ENCODE measurements at regions not wholly inside any gene's neighbourhood (a gene's known extent, or its start where the extent isn't known, plus 50 kb on each side); places are given as distances from the start of the nearest gene placed in this dataset.

GRCh38 chr2:234823877-234824376 is 127.9 kb upstream of the SH3BP4 start:
- no peaks in the 10 kb centered on the region for H3K9me3 ChIP-seq (replicated peaks; ENCODE audit: control insufficient read depth, insufficient read depth, low read length)
- no peaks in the 10 kb centered on the region for H3K4me1 ChIP-seq (ENCODE audit: control insufficient read depth, insufficient read depth, low read length)
- no peak overlapping the region for H2AFZ ChIP-seq (ENCODE audit: control insufficient read depth, low read depth, low read length)
- RAD21 ChIA-PET (ENCODE audit: unreplicated experiment) = no interaction called here
- H3K4me2 ChIP-seq (ENCODE audit: control insufficient read depth, insufficient read depth) = no peak overlapping the region
- POLR2A ChIA-PET = no interaction called here
- H3K36me3 ChIP-seq (ENCODE audit: control insufficient read depth in 2 of 2, insufficient read depth in 2 of 2, low read length in 1 of 2) = no peaks in the 10 kb centered on the region
- no peak overlapping the region for H3K9ac ChIP-seq (ENCODE audit: control insufficient read depth, insufficient read depth, low read length)
- no peak for TF ChIP-seq IRF3 (IDR thresholded peaks at IDR 0.05)
- no peak for TF ChIP-seq MLLT1 (IDR thresholded peaks at IDR 0.05)
- TF ChIP-seq MXI1 (IDR thresholded peaks at IDR 0.05; ENCODE audit: low read depth, low read length) = no peak
- no peak for TF ChIP-seq FOXK2 (IDR thresholded peaks at IDR 0.05)
- TF ChIP-seq POLR2A (IDR thresholded peaks at IDR 0.05; ENCODE audit: low read depth, low read length) = no peak
- TF ChIP-seq HDGF (IDR thresholded peaks at IDR 0.05) = no peak
- no peak for TF ChIP-seq EZH2 (IDR thresholded peaks at IDR 0.05; ENCODE audit: borderline replicate concordance, control insufficient read depth, low read depth, low read length)
- TF ChIP-seq SP1 (IDR thresholded peaks at IDR 0.05; ENCODE audit: low read depth, low read length) = no peak
- no peak for TF ChIP-seq POLR2AphosphoS2 (IDR thresholded peaks at IDR 0.05; ENCODE audit: low read depth, low read length)
- TF ChIP-seq ZBED1 (IDR thresholded peaks at IDR 0.05; ENCODE audit: borderline replicate concordance) = no peak
- no peak for TF ChIP-seq TAF1 (IDR thresholded peaks at IDR 0.05; ENCODE audit: borderline replicate concordance, low read depth, low read length)
- TF ChIP-seq HDAC2 (IDR thresholded peaks at IDR 0.05) = no peak
- TF ChIP-seq STAT1 (conservative IDR thresholded peaks at IDR 0.05) = no peak
- TF ChIP-seq CBX3 (IDR thresholded peaks at IDR 0.05; ENCODE audit: borderline replicate concordance, low read depth) = no peak
- no peak for TF ChIP-seq PML (IDR thresholded peaks at IDR 0.05; ENCODE audit: low read length)
- no peak for TF ChIP-seq FOS (IDR thresholded peaks at IDR 0.05; ENCODE audit: borderline replicate concordance, extremely low read depth, insufficient read length)
- TF ChIP-seq BHLHE40 (IDR thresholded peaks at IDR 0.05; ENCODE audit: borderline replicate concordance in 1 of 2, low read depth in 2 of 2, low read length in 1 of 2) = no peak
- TF ChIP-seq BCL11A (IDR thresholded peaks at IDR 0.05; ENCODE audit: low read depth, low read length) = no peak
- SMC1A ChIA-PET (ENCODE audit: uncharacterized antibody, unreplicated experiment) = no interaction called here
- no peak for FAIRE-seq
- H3K27ac ChIP-seq (ENCODE audit: control insufficient read depth, insufficient read depth) = no peak overlapping the region
- CTCF ChIA-PET = no interaction called here
- 18% methylated on average over 2 of the region's 2 CpGs for WGBS (ENCODE audit: insufficient coverage, insufficient replicate concordance, low lambda C conversion rate, missing lambda C conversion rate)
- no peaks in the 10 kb centered on the region for H3K79me2 ChIP-seq (ENCODE audit: control insufficient read depth, insufficient read depth, low read length)
- no peak overlapping the region for H3K4me3 ChIP-seq
- no peaks in the 10 kb centered on the region; a peak in 1 of 4 replicates for H3K27me3 ChIP-seq (replicated peaks in 1 of 2; ENCODE audit: control insufficient read depth in 2 of 2, insufficient read depth in 2 of 2, low read length in 1 of 2)
- intact Hi-C loops (cut with micrococcal nuclease; ENCODE audit: unreplicated experiment) (no loop called here), in situ Hi-C loops (cut with MboI) (no loop called here)
- DNase-seq (ENCODE audit: low read depth, low spot score) = no peak
- BruUV-seq (replicated peaks) = no TSS peak
- no peak for ATAC-seq
- no peaks in the 10 kb centered on the region for H4K20me1 ChIP-seq (ENCODE audit: control insufficient read depth, insufficient read depth)
